ENCODE measurements at regions not wholly inside any gene's neighbourhood (a gene's known extent, or its start where the extent isn't known, plus 50 kb on each side); places are given as distances from the start of the nearest gene placed in this dataset.

DNA sequence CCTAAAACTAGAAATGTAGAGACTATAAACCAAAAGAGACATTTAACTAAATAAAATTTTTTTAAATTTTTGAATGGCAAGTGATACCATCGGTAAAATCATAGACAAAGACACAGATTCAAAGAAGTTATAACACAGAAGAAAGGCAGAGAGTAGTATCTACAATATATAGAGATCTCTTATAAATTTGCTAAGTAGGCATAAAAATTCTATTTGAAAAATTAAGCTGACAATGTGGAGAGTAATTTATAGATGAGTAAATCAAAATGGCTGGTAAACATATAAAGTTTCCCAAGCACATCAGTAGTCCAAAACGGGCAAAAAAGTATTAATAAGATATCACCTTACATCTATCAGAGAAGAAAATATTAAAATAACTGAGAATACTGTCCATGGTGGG is 1061.0 kb downstream of the ADGRL2 start:
- Histone ChIP-seq H3K27ac (no peak overlapping the region), H3K36me3 (no peaks in the 10 kb centered on the region), H3K27me3 (no peaks in the 10 kb centered on the region), H3K4me3 (no peak overlapping the region), H3K9me3 (no peaks in the 10 kb centered on the region), H3K4me1 (peaks cover 0 to 3% (median 0%) of the 10 kb centered on the region in 4 donors)
- intact Hi-C loops (cut with DNase I): no loop called here
- no peak for DNase-seq
- 79 to 88% methylated on average over 2 of the region's 2 CpGs for WGBS, 2 donors
- TF ChIP-seq POLR2A (IDR thresholded peaks at IDR 0.05) (no peak), POLR2AphosphoS5 (IDR thresholded peaks at IDR 0.05) (no peak), EP300 (IDR thresholded peaks at IDR 0.05) (no peak)
- TF ChIP-seq, protein P1, sequence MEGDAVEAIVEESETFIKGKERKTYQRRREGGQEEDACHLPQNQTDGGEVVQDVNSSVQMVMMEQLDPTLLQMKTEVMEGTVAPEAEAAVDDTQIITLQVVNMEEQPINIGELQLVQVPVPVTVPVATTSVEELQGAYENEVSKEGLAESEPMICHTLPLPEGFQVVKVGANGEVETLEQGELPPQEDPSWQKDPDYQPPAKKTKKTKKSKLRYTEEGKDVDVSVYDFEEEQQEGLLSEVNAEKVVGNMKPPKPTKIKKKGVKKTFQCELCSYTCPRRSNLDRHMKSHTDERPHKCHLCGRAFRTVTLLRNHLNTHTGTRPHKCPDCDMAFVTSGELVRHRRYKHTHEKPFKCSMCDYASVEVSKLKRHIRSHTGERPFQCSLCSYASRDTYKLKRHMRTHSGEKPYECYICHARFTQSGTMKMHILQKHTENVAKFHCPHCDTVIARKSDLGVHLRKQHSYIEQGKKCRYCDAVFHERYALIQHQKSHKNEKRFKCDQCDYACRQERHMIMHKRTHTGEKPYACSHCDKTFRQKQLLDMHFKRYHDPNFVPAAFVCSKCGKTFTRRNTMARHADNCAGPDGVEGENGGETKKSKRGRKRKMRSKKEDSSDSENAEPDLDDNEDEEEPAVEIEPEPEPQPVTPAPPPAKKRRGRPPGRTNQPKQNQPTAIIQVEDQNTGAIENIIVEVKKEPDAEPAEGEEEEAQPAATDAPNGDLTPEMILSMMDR (IDR thresholded peaks at IDR 0.05): no peak

GRCh38 chr1:82858031-82858430 is 1057.3 kb downstream of the ADGRL2 start:
- TF ChIP-seq EP300 (IDR thresholded peaks at IDR 0.05): no peak
- no peak for TF ChIP-seq POLR2A (IDR thresholded peaks at IDR 0.05)
- no peak for TF ChIP-seq POLR2AphosphoS5 (IDR thresholded peaks at IDR 0.05)
- TF ChIP-seq, protein P1 (IDR thresholded peaks at IDR 0.05): no peak
- no peak for DNase-seq
- no peaks in the 10 kb centered on the region for H3K36me3 ChIP-seq
- intact Hi-C loops (cut with DNase I): no loop called here
- H3K27me3 ChIP-seq: no peaks in the 10 kb centered on the region
- peaks cover 0 to 3% (median 0%) of the 10 kb centered on the region in 4 donors for H3K4me1 ChIP-seq
- H3K9me3 ChIP-seq: no peaks in the 10 kb centered on the region
- H3K27ac ChIP-seq: no peak overlapping the region
- WGBS, 2 donors: 47 to 61% methylated on average over 4 of the region's 4 CpGs
- H3K4me3 ChIP-seq: no peak overlapping the region

- 23 to 62% methylated on average over 2 of the region's 2 CpGs for WGBS, 2 donors
- Histone ChIP-seq H3K4me3 (no peak overlapping the region), H3K27me3 (no peaks in the 10 kb centered on the region), H3K27ac (no peak overlapping the region), H3K4me1 (no peaks in the 10 kb centered on the region), H3K36me3 (no peaks in the 10 kb centered on the region), H3K9me3 (no peaks in the 10 kb centered on the region)
- DNase-seq: no peak
- TF ChIP-seq EP300 (IDR thresholded peaks at IDR 0.05): no peak
- TF ChIP-seq POLR2A (IDR thresholded peaks at IDR 0.05): no peak
- TF ChIP-seq, protein P1 (IDR thresholded peaks at IDR 0.05): no peak
- TF ChIP-seq POLR2AphosphoS5 (IDR thresholded peaks at IDR 0.05): no peak
- intact Hi-C loops (cut with DNase I): no loop called here
Measured at GRCh38 chr1:82849460-82849859, 1048.7 kb downstream of the ADGRL2 start.

DNA sequence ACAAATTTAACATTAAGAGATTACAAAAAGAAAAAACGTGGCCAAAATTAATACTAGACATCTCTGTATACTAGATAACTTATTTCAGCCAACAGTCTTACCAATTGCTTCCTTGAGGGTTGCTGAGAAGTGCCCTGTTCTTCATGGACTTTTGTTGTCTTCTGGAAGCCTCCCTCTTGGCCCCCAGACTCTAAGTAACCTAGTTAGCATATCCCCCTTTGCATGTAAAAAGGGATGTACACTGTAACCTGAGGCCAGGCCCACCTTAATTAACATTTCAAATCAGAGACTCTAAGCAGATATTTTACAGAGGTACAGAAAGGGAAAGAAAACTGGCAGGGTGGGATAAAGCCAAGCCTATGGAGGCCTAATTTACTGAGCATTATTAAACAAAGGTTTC is 1047.3 kb downstream of the ADGRL2 start:
- Histone ChIP-seq H3K4me3 (no peak overlapping the region), H3K27ac (no peak overlapping the region), H3K9me3 (no peaks in the 10 kb centered on the region), H3K27me3 (no peaks in the 10 kb centered on the region), H3K36me3 (no peaks in the 10 kb centered on the region), H3K4me1 (no peaks in the 10 kb centered on the region)
- intact Hi-C loops (cut with DNase I): no loop called here
- TF ChIP-seq EP300 (IDR thresholded peaks at IDR 0.05) (no peak), POLR2AphosphoS5 (IDR thresholded peaks at IDR 0.05) (no peak), POLR2A (IDR thresholded peaks at IDR 0.05) (no peak)
- TF ChIP-seq, protein P1 (IDR thresholded peaks at IDR 0.05): no peak
- no peak for DNase-seq
- WGBS, 2 donors: 23 to 53% methylated on average over 1 of the region's 1 CpG

GRCh38 chr1:82845866-82846265 is 1045.1 kb downstream of the ADGRL2 start:
- WGBS, 2 donors: 86 to 88% methylated on average over 2 of the region's 2 CpGs

More at GRCh38 chr1:82845866-82846265, 1045.1 kb downstream of the ADGRL2 start:
- H3K36me3 ChIP-seq: no peaks in the 10 kb centered on the region
- no peak for DNase-seq
- H3K27me3 ChIP-seq: no peaks in the 10 kb centered on the region
- no peaks in the 10 kb centered on the region for H3K4me1 ChIP-seq
- no peak overlapping the region for H3K4me3 ChIP-seq
- H3K9me3 ChIP-seq: no peaks in the 10 kb centered on the region
- intact Hi-C loops (cut with DNase I): no loop called here
- no peak for TF ChIP-seq POLR2A (IDR thresholded peaks at IDR 0.05)
- TF ChIP-seq POLR2AphosphoS5 (IDR thresholded peaks at IDR 0.05): no peak
- TF ChIP-seq, protein P1 (IDR thresholded peaks at IDR 0.05): no peak
- TF ChIP-seq EP300 (IDR thresholded peaks at IDR 0.05): no peak
- no peak overlapping the region for H3K27ac ChIP-seq
